Left lung (tissue), 4 donors: ENCODE measurements at regions not wholly inside any gene's neighbourhood (a gene's known extent, or its start where the extent isn't known, plus 50 kb on each side); places are given as distances from the start of the nearest gene placed in this dataset.

ENCODE experiments used
- ATAC-seq: fragments of 200-7000 bp; cut with Tn5 transposase; one replicate; pipeline ENCODE4 v1.9.1; 2020; ENCODE audit warnings: moderate library complexity
- DNase-seq, 4 donors: peaks; one replicate each; pipeline ENCODE4 v3.0.0-alpha.2; 2013 to 2020
- H3K27ac ChIP-seq, 2 donors: fragments of 200-600 bp; sonication (generic) in 1 of 2; one replicate each; pipeline versions ENCODE4 v1.5.0 to v1.8.0; 2020 to 2021
- H3K27me3 ChIP-seq, 2 donors: fragments of 200-600 bp; sonication (generic) in 1 of 2; one replicate each; pipeline versions ENCODE4 v1.5.0 to v1.8.0; 2020 to 2021
- H3K36me3 ChIP-seq, 2 donors: fragments of 200-600 bp; sonication (generic) in 1 of 2; one replicate each; pipeline versions ENCODE4 v1.5.0 to v1.8.0; 2020 to 2021
- H3K4me1 ChIP-seq, 2 donors: fragments of 200-600 bp; one replicate each; pipeline ENCODE4 v1.8.0; 2021
- H3K4me3 ChIP-seq, 2 donors: fragments of 200-600 bp; sonication (generic) in 1 of 2; one replicate each; pipeline versions ENCODE4 v1.5.0 to v1.8.0; 2020 to 2021; ENCODE audit warnings: mild to moderate bottlenecking in 1 of 2
- H3K9me3 ChIP-seq, 2 donors: fragments of 200-600 bp; sonication (generic) in 1 of 2; one replicate each; pipeline versions ENCODE4 v1.5.0 to v1.8.0; 2020 to 2021
- CTCF ChIP-seq, 2 donors: fragments of 200-600 bp; sonication (generic) in 1 of 2; IDR thresholded peaks; one replicate each; pipeline versions ENCODE4 v1.5.0 to v1.8.0; 2021; ENCODE audit warnings: antibody characterized with exemption in 2 of 2
- intact Hi-C, 2 donors: fragments of 100-400 bp; cut with DNase I; formaldehyde crosslinking; loops; one replicate each; pipeline versions ENCODE4 v1.11.2 to v1.14.2; 2022
- donor health status: DM: no; HTN: yes; CAD: no.
- donor health status: DM: no; HTN: no; CAD: no.

- Histone ChIP-seq H3K36me3 (no peaks in the 10 kb centered on the region), H3K9me3 (peaks cover 0 to 25% of the 10 kb centered on the region in 2 donors), H3K27ac (no peak overlapping the region), H3K27me3 (no peaks in the 10 kb centered on the region), H3K4me1 (no peaks in the 10 kb centered on the region), H3K4me3 (no peak overlapping the region)
- DNase-seq (no peak), ATAC-seq (no peak)
- intact Hi-C loops, result no loop called here
- TF ChIP-seq CTCF (IDR thresholded peaks at IDR 0.05), result no peak
Measured at GRCh38 chr15:31897746-31898145, 132.6 kb upstream of the CHRNA7 start.

- DNase-seq, result no peak
- Histone ChIP-seq H3K27ac (no peak overlapping the region), H3K27me3 (no peaks in the 10 kb centered on the region), H3K4me1 (no peaks in the 10 kb centered on the region), H3K9me3 (peaks cover 0 to 25% of the 10 kb centered on the region in 2 donors), H3K36me3 (no peaks in the 10 kb centered on the region), H3K4me3 (no peak overlapping the region)
- no peak for TF ChIP-seq CTCF (IDR thresholded peaks at IDR 0.05)
- intact Hi-C loops, result no loop called here
- ATAC-seq, result no peak
Measured at GRCh38 chr15:31901501-31901900, 128.8 kb upstream of the CHRNA7 start.

- Histone ChIP-seq H3K4me1 (no peaks in the 10 kb centered on the region), H3K27me3 (no peaks in the 10 kb centered on the region), H3K27ac (no peak overlapping the region), H3K36me3 (no peaks in the 10 kb centered on the region), H3K4me3 (no peak overlapping the region), H3K9me3 (no peaks in the 10 kb centered on the region)
- DNase-seq, result peak in 1 of 4 donors; percentile 4
- peak; percentile 89 for ATAC-seq
- no peak for TF ChIP-seq CTCF (IDR thresholded peaks at IDR 0.05)
- intact Hi-C loops, result no loop called here
Measured at GRCh38 chr15:31905054-31905453, 125.3 kb upstream of the CHRNA7 start.

- no peaks in the 10 kb centered on the region for H3K9me3 ChIP-seq
- no peak for DNase-seq
- no peaks in the 10 kb centered on the region for H3K36me3 ChIP-seq
- intact Hi-C loops, result no loop called here
- TF ChIP-seq CTCF (IDR thresholded peaks at IDR 0.05), result no peak
- H3K4me3 ChIP-seq, result no peak overlapping the region
- ATAC-seq, result no peak
- no peak overlapping the region for H3K27ac ChIP-seq
- H3K4me1 ChIP-seq, result no peaks in the 10 kb centered on the region
- peaks cover 0 to 9% of the 10 kb centered on the region in 2 donors for H3K27me3 ChIP-seq
Measured at GRCh38 chr15:31925541-31925940, 104.8 kb upstream of the CHRNA7 start.

GRCh38 chr15:31930967-31931366 is 99.3 kb upstream of the CHRNA7 start:
- no peak for TF ChIP-seq CTCF (IDR thresholded peaks at IDR 0.05)
- Histone ChIP-seq H3K4me3 (no peak overlapping the region), H3K27me3 (peaks cover 0 to 4% of the 10 kb centered on the region in 2 donors), H3K9me3 (no peaks in the 10 kb centered on the region), H3K4me1 (no peaks in the 10 kb centered on the region), H3K36me3 (no peaks in the 10 kb centered on the region), H3K27ac (no peak overlapping the region)
- no peak for DNase-seq
- ATAC-seq, result no peak
- intact Hi-C loops, result no loop called here
